ENCODE measurements at regions not wholly inside any gene's neighbourhood (a gene's known extent, or its start where the extent isn't known, plus 50 kb on each side); places are given as distances from the start of the nearest gene placed in this dataset.

DNA sequence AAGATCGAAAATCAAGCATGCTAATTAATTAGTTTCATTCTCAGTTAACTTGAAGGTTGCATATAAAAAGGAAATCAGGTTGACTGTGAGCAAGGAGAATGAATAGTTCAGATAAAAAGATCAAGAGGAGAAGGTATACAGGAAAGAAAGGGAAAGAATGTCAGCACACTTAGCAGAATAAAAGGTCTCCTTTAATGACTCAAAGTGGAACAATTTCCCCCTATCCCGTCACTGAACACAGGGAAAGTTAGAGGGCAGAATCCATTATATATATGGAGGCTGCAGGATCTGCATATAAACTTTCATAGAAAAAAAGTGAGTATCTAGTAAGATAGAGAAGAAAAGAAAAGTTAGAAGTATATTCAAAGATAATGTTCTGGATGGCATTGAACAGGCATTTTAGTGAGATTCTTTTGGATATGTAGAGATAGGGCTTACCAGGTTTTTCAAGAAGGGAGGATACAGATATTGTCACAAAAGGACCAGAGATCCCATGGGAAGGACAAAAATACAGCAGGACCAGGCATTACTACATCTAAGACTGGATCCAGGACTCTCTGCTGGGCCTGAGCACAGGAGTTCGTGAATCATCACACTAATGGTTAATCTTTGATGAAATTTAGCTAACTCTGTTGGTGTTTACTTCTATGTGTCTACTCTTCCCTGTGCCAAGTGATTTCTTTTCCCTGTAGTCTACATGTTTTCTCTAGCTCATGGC is 988.2 kb upstream of the ARRDC3 start:
- no peak for DNase-seq
- Histone ChIP-seq H4K8ac (ENCODE audit: low read length) (no peak overlapping the region), H2BK12ac (ENCODE audit: low read length in 2 of 2) (no peak overlapping the region), H3K4me1 (ENCODE audit: control insufficient read depth, insufficient read depth, low read depth, low read length) (no peaks in the 10 kb centered on the region), H4K91ac (ENCODE audit: low read length) (no peak overlapping the region), H2AFZ (ENCODE audit: low read depth, low read length) (no peak overlapping the region), H3K9me3 (ENCODE audit: control insufficient read depth, low read length) (peaks cover 8% of the 10 kb centered on the region), H3K9ac (ENCODE audit: low read length) (no peak overlapping the region), H3K14ac (ENCODE audit: low read length in 2 of 2) (no peak overlapping the region), H3K23ac (ENCODE audit: low read length in 2 of 2) (no peak overlapping the region), H2BK5ac (ENCODE audit: low read depth, low read length, poor library complexity, severe bottlenecking) (no peak overlapping the region), H2BK120ac (ENCODE audit: low read depth, low read length) (no peak overlapping the region), H3K27me3 (ENCODE audit: control insufficient read depth in 1 of 2, insufficient read depth in 1 of 2, low read length in 2 of 2) (no peaks in the 10 kb centered on the region), H3K4ac (ENCODE audit: low read depth in 1 of 2, low read length in 2 of 2) (no peak overlapping the region), H3K79me1 (replicated peaks; ENCODE audit: low read length, poor library complexity, severe bottlenecking) (no peaks in the 10 kb centered on the region), H3K4me2 (ENCODE audit: low read length, poor library complexity, severe bottlenecking) (no peak overlapping the region), H3K18ac (ENCODE audit: low read depth in 1 of 2, low read length in 2 of 2) (no peak overlapping the region), H3K36me3 (ENCODE audit: control insufficient read depth in 1 of 2, insufficient read depth in 2 of 2, low read depth in 1 of 2, low read length in 2 of 2) (no peaks in the 10 kb centered on the region), H3K4me3 (ENCODE audit: insufficient read depth in 1 of 2, low read depth in 1 of 2, low read length in 2 of 2) (no peak overlapping the region), H3K27ac (ENCODE audit: low read length, poor library complexity, severe bottlenecking) (peak overlapping the region; percentile 67), H2BK15ac (ENCODE audit: low read depth, poor library complexity, severe bottlenecking) (no peak overlapping the region), H2AK5ac (ENCODE audit: low read length, severe bottlenecking) (no peak overlapping the region)
- WGBS: 91% methylated on average over 1 of the region's 3 CpGs

DNA sequence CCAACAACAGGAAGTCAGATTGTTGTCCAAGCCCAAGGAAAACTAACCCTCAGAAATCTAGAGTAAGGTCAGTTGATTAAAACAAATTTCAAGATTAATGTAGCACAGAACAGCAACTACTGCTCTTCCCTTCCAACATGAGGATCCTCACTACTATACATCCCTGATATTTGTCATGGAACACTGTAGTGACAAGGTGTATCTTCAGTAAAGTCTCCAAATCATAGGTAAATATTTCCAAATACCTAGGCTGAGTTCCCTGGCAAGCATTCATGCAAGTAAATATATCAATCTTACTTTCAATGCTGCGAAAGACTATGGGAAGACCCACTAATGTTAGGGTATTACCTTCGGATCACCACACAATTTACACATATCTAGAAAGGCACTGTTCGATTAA is 986.9 kb upstream of the ARRDC3 start:
- Histone ChIP-seq H2BK12ac (ENCODE audit: low read length in 2 of 2) (no peak overlapping the region), H4K8ac (ENCODE audit: low read length) (no peak overlapping the region), H3K14ac (ENCODE audit: low read length in 2 of 2) (no peak overlapping the region), H3K4me2 (ENCODE audit: low read length, poor library complexity, severe bottlenecking) (no peak overlapping the region), H3K4ac (ENCODE audit: low read depth in 1 of 2, low read length in 2 of 2) (no peak overlapping the region), H3K79me1 (replicated peaks; ENCODE audit: low read length, poor library complexity, severe bottlenecking) (no peaks in the 10 kb centered on the region), H3K9me3 (ENCODE audit: control insufficient read depth, low read length) (peaks cover 8% of the 10 kb centered on the region), H3K27me3 (ENCODE audit: control insufficient read depth in 1 of 2, insufficient read depth in 1 of 2, low read length in 2 of 2) (no peaks in the 10 kb centered on the region), H2AK5ac (ENCODE audit: low read length, severe bottlenecking) (no peak overlapping the region), H3K36me3 (ENCODE audit: control insufficient read depth in 1 of 2, insufficient read depth in 2 of 2, low read depth in 1 of 2, low read length in 2 of 2) (no peaks in the 10 kb centered on the region), H3K9ac (ENCODE audit: low read length) (no peak overlapping the region), H3K27ac (ENCODE audit: low read length, poor library complexity, severe bottlenecking) (no peak overlapping the region), H2BK15ac (ENCODE audit: low read depth, poor library complexity, severe bottlenecking) (no peak overlapping the region), H3K4me3 (ENCODE audit: insufficient read depth in 1 of 2, low read depth in 1 of 2, low read length in 2 of 2) (no peak overlapping the region), H2AFZ (ENCODE audit: low read depth, low read length) (no peak overlapping the region), H3K23ac (ENCODE audit: low read length in 2 of 2) (no peak overlapping the region), H2BK120ac (ENCODE audit: low read depth, low read length) (no peak overlapping the region), H3K18ac (ENCODE audit: low read depth in 1 of 2, low read length in 2 of 2) (no peak overlapping the region), H4K91ac (ENCODE audit: low read length) (no peak overlapping the region), H3K4me1 (ENCODE audit: control insufficient read depth, insufficient read depth, low read depth, low read length) (no peaks in the 10 kb centered on the region), H2BK5ac (ENCODE audit: low read depth, low read length, poor library complexity, severe bottlenecking) (no peak overlapping the region)
- 83% methylated on average over 1 of the region's 3 CpGs for WGBS
- DNase-seq: no peak

- Histone ChIP-seq H3K18ac (ENCODE audit: low read depth in 1 of 2, low read length in 2 of 2) (no peak overlapping the region), H3K14ac (ENCODE audit: low read length in 2 of 2) (no peak overlapping the region), H3K9me3 (ENCODE audit: control insufficient read depth, low read length) (peaks cover 8% of the 10 kb centered on the region), H2BK120ac (ENCODE audit: low read depth, low read length) (no peak overlapping the region), H3K36me3 (ENCODE audit: control insufficient read depth in 1 of 2, insufficient read depth in 2 of 2, low read depth in 1 of 2, low read length in 2 of 2) (no peaks in the 10 kb centered on the region), H2AK5ac (ENCODE audit: low read length, severe bottlenecking) (no peak overlapping the region), H2AFZ (ENCODE audit: low read depth, low read length) (no peak overlapping the region), H3K4me1 (ENCODE audit: control insufficient read depth, insufficient read depth, low read depth, low read length) (no peaks in the 10 kb centered on the region), H2BK15ac (ENCODE audit: low read depth, poor library complexity, severe bottlenecking) (no peak overlapping the region), H3K27me3 (ENCODE audit: control insufficient read depth in 1 of 2, insufficient read depth in 1 of 2, low read length in 2 of 2) (no peaks in the 10 kb centered on the region), H4K91ac (ENCODE audit: low read length) (no peak overlapping the region), H3K9ac (ENCODE audit: low read length) (no peak overlapping the region), H4K8ac (ENCODE audit: low read length) (no peak overlapping the region), H3K27ac (ENCODE audit: low read length, poor library complexity, severe bottlenecking) (no peak overlapping the region), H3K4me3 (ENCODE audit: insufficient read depth in 1 of 2, low read depth in 1 of 2, low read length in 2 of 2) (no peak overlapping the region), H3K4ac (ENCODE audit: low read depth in 1 of 2, low read length in 2 of 2) (no peak overlapping the region), H3K79me1 (replicated peaks; ENCODE audit: low read length, poor library complexity, severe bottlenecking) (no peaks in the 10 kb centered on the region), H2BK5ac (ENCODE audit: low read depth, low read length, poor library complexity, severe bottlenecking) (no peak overlapping the region), H3K23ac (ENCODE audit: low read length in 2 of 2) (no peak overlapping the region), H3K4me2 (ENCODE audit: low read length, poor library complexity, severe bottlenecking) (no peak overlapping the region), H2BK12ac (ENCODE audit: low read length in 2 of 2) (no peak overlapping the region)
- 100% methylated on average over 1 of the region's 1 CpG for WGBS
- DNase-seq: no peak
Measured at GRCh38 chr5:92369587-92369986, 986.5 kb upstream of the ARRDC3 start.

- H2BK5ac ChIP-seq (ENCODE audit: low read depth, low read length, poor library complexity, severe bottlenecking): no peak overlapping the region
- no peaks in the 10 kb centered on the region for H3K36me3 ChIP-seq (ENCODE audit: control insufficient read depth in 1 of 2, insufficient read depth in 2 of 2, low read depth in 1 of 2, low read length in 2 of 2)
- no peak overlapping the region for H2AK5ac ChIP-seq (ENCODE audit: low read length, severe bottlenecking)
- H3K4me2 ChIP-seq (ENCODE audit: low read length, poor library complexity, severe bottlenecking): no peak overlapping the region
- H3K9me3 ChIP-seq (ENCODE audit: control insufficient read depth, low read length): peaks cover 8% of the 10 kb centered on the region
- no peak overlapping the region for H3K4me3 ChIP-seq (ENCODE audit: insufficient read depth in 1 of 2, low read depth in 1 of 2, low read length in 2 of 2)
- no peak overlapping the region for H2BK12ac ChIP-seq (ENCODE audit: low read length in 2 of 2)
- no peak overlapping the region for H3K27ac ChIP-seq (ENCODE audit: low read length, poor library complexity, severe bottlenecking)
- no peaks in the 10 kb centered on the region for H3K27me3 ChIP-seq (ENCODE audit: control insufficient read depth in 1 of 2, insufficient read depth in 1 of 2, low read length in 2 of 2)
- 98% methylated on average over 2 of the region's 3 CpGs for WGBS
- no peak overlapping the region for H2BK120ac ChIP-seq (ENCODE audit: low read depth, low read length)
- no peak overlapping the region for H3K9ac ChIP-seq (ENCODE audit: low read length)
- peak; percentile 1 for DNase-seq
- no peaks in the 10 kb centered on the region for H3K79me1 ChIP-seq (replicated peaks; ENCODE audit: low read length, poor library complexity, severe bottlenecking)
- no peak overlapping the region for H4K8ac ChIP-seq (ENCODE audit: low read length)
- no peak overlapping the region for H3K23ac ChIP-seq (ENCODE audit: low read length in 2 of 2)
- H3K4me1 ChIP-seq (ENCODE audit: control insufficient read depth, insufficient read depth, low read depth, low read length): no peaks in the 10 kb centered on the region
- no peak overlapping the region for H4K91ac ChIP-seq (ENCODE audit: low read length)
- no peak overlapping the region for H2AFZ ChIP-seq (ENCODE audit: low read depth, low read length)
- no peak overlapping the region for H2BK15ac ChIP-seq (ENCODE audit: low read depth, poor library complexity, severe bottlenecking)
- H3K4ac ChIP-seq (ENCODE audit: low read depth in 1 of 2, low read length in 2 of 2): no peak overlapping the region
- H3K14ac ChIP-seq (ENCODE audit: low read length in 2 of 2): no peak overlapping the region
- H3K18ac ChIP-seq (ENCODE audit: low read depth in 1 of 2, low read length in 2 of 2): no peak overlapping the region
Measured at GRCh38 chr5:92364986-92365550, 982.0 kb upstream of the ARRDC3 start.
